Loucy (cell line): ENCODE measurements at regions not wholly inside any gene's neighbourhood (a gene's known extent, or its start where the extent isn't known, plus 50 kb on each side); places are given as distances from the start of the nearest gene placed in this dataset.

Experiments used
- H2AFZ ChIP-seq: fragments of 200-600 bp; sonication (generic); 2 replicates; pipeline ENCODE4 v1.6.0; 2016; ENCODE audit warnings: antibody characterized with exemption, mild to moderate bottlenecking, low read length, moderate library complexity
- H3F3A ChIP-seq: fragments of 200-600 bp; 2 replicates; pipeline ENCODE4 v1.6.0; 2016; ENCODE audit warnings: antibody characterized with exemption, low read depth, mild to moderate bottlenecking
- H3K27me3 ChIP-seq: fragments of 200-600 bp; sonication (generic); 2 replicates; pipeline ENCODE4 v1.6.1; 2014; ENCODE audit warnings: low read length, mild to moderate bottlenecking; ENCODE audit not compliant: insufficient read depth, poor library complexity, severe bottlenecking
- H3K36me3 ChIP-seq: fragments of 200-600 bp; sonication (generic); 2 replicates; pipeline ENCODE4 v1.6.1; 2016; ENCODE audit warnings: low read length; ENCODE audit not compliant: insufficient read depth
- H3K4me1 ChIP-seq: fragments of 200-600 bp; sonication (generic); 2 replicates; pipeline ENCODE4 v1.5.1; 2014; ENCODE audit warnings: low read length, mild to moderate bottlenecking; ENCODE audit not compliant: insufficient read depth, poor library complexity, severe bottlenecking
- H3K4me2 ChIP-seq: fragments of 200-600 bp; sonication (generic); 2 replicates; pipeline ENCODE4 v1.6.0; 2014; ENCODE audit warnings: antibody characterized with exemption, low read length, low read depth, mild to moderate bottlenecking; ENCODE audit not compliant: poor library complexity, severe bottlenecking
- H3K4me3 ChIP-seq: fragments of 200-600 bp; sonication (generic); 2 replicates; pipeline ENCODE4 v1.5.1; 2014; ENCODE audit warnings: low read length, mild to moderate bottlenecking, mixed read lengths; ENCODE audit not compliant: poor library complexity, severe bottlenecking
- H3K79me2 ChIP-seq: fragments of 200-600 bp; sonication (generic); 2 replicates; pipeline ENCODE4 v1.6.1; 2014; ENCODE audit warnings: low read length; ENCODE audit not compliant: insufficient read depth
- H3K9ac ChIP-seq: fragments of 200-600 bp; sonication (generic); 2 replicates; pipeline ENCODE4 v1.6.0; 2014; ENCODE audit warnings: mild to moderate bottlenecking, low read depth, low read length, moderate library complexity; ENCODE audit not compliant: poor library complexity, severe bottlenecking
- H3K9me2 ChIP-seq: fragments of 200-600 bp; sonication (generic); replicated peaks from 2 replicates; pipeline ENCODE4 v1.6.1; 2016; ENCODE audit warnings: low read depth, low read length, mixed read lengths
- H3K9me3 ChIP-seq: fragments of 200-600 bp; sonication (generic); 2 replicates; pipeline ENCODE4 v1.6.1; 2014; ENCODE audit warnings: mild to moderate bottlenecking, antibody characterized with exemption, low read length, low read depth; ENCODE audit not compliant: insufficient read depth
- H4K20me1 ChIP-seq: fragments of 200-600 bp; sonication (generic); 2 replicates; pipeline ENCODE4 v1.6.0; 2014; ENCODE audit warnings: antibody characterized with exemption, low read length, mild to moderate bottlenecking; ENCODE audit not compliant: insufficient read depth, poor library complexity, severe bottlenecking
- EZH2phosphoT487 ChIP-seq: fragments of 200-600 bp; IDR thresholded peaks from 2 replicates; pipeline ENCODE4 v1.6.1; 2018; ENCODE audit warnings: antibody characterized with exemption, mild to moderate bottlenecking, moderate library complexity, borderline replicate concordance
- TF ChIP-seq, protein P1 (sequence below): fragments of 200-600 bp; sonication (generic); conservative IDR thresholded peaks from 2 replicates; pipeline ENCODE4 v1.5.1; 2014; ENCODE audit warnings: mild to moderate bottlenecking, antibody characterized with exemption, low read length

DNA sequence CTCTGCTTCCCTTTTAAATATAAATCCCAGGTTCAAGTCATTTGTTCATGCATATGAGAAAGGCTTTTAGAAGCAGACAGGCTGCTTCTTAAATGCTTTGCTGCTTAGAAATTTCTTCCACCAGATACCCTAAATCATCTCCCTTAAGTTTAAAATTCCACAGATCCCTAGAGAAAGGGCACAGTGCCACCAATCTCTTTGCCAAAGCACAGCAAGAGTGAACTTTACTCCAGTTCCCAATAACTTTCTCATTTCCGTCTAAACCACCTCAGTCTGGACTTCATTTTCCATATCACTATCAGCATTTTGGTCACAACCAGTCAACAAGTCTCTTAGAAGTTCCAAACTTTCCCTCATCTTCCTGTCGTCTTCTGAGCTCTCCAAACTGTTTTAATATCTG, 679.8 kb upstream of the FTMT start:
- TF ChIP-seq EZH2phosphoT487, result no peak
- TF ChIP-seq, protein P1, sequence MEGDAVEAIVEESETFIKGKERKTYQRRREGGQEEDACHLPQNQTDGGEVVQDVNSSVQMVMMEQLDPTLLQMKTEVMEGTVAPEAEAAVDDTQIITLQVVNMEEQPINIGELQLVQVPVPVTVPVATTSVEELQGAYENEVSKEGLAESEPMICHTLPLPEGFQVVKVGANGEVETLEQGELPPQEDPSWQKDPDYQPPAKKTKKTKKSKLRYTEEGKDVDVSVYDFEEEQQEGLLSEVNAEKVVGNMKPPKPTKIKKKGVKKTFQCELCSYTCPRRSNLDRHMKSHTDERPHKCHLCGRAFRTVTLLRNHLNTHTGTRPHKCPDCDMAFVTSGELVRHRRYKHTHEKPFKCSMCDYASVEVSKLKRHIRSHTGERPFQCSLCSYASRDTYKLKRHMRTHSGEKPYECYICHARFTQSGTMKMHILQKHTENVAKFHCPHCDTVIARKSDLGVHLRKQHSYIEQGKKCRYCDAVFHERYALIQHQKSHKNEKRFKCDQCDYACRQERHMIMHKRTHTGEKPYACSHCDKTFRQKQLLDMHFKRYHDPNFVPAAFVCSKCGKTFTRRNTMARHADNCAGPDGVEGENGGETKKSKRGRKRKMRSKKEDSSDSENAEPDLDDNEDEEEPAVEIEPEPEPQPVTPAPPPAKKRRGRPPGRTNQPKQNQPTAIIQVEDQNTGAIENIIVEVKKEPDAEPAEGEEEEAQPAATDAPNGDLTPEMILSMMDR, result no peak
- Histone ChIP-seq H3K4me2 (no peak overlapping the region), H3K27me3 (no peaks in the 10 kb centered on the region), H3K4me1 (no peaks in the 10 kb centered on the region), H3K9me2 (no peaks in the 10 kb centered on the region), H3K79me2 (no peaks in the 10 kb centered on the region), H2AFZ (no peak overlapping the region), H4K20me1 (no peaks in the 10 kb centered on the region), H3K9me3 (no peaks in the 10 kb centered on the region), H3K36me3 (no peaks in the 10 kb centered on the region), H3K4me3 (no peak overlapping the region), H3K9ac (no peak overlapping the region), H3F3A (no peaks in the 10 kb centered on the region)

DNA sequence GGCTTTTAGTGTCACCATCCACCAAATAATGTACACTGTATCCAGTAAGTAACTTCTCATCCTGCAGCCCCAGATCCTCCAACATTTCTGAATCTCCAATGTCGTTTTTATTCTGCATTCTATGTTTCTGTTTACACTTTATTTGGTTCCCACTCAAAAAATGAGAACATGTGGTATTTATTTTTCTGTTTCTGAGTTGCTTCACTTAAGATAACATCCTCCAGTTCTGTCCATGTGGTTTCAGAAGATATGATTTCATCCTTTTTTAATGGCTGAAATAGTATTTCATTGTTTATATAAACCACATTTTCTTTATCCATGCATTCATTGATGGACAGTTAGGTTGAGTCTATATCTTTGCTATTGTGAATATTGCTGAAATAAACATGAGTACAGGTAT, 677.3 kb upstream of the FTMT start:
- H2AFZ ChIP-seq, result no peak overlapping the region
- no peaks in the 10 kb centered on the region for H3K4me1 ChIP-seq
- no peak overlapping the region for H3K9ac ChIP-seq

GRCh38 chr5:121175986-121176385, 675.7 kb upstream of the FTMT start:
- no peaks in the 10 kb centered on the region for H3K4me1 ChIP-seq
- no peaks in the 10 kb centered on the region for H4K20me1 ChIP-seq
- no peaks in the 10 kb centered on the region for H3K27me3 ChIP-seq
- TF ChIP-seq, protein P1, result no peak
- no peak for TF ChIP-seq EZH2phosphoT487
- no peak overlapping the region for H3K4me2 ChIP-seq
- no peak overlapping the region for H3K4me3 ChIP-seq
- H3K79me2 ChIP-seq, result no peaks in the 10 kb centered on the region
- H3F3A ChIP-seq, result no peaks in the 10 kb centered on the region
- H2AFZ ChIP-seq, result no peak overlapping the region
- no peak overlapping the region for H3K9ac ChIP-seq
- no peaks in the 10 kb centered on the region for H3K36me3 ChIP-seq
- no peaks in the 10 kb centered on the region for H3K9me3 ChIP-seq
- no peaks in the 10 kb centered on the region for H3K9me2 ChIP-seq

More for the DNA sequence above, 677.3 kb upstream of the FTMT start:
- no peak for TF ChIP-seq EZH2phosphoT487
- TF ChIP-seq, protein P1, result no peak
- H3F3A ChIP-seq, result no peaks in the 10 kb centered on the region
- H4K20me1 ChIP-seq, result no peaks in the 10 kb centered on the region
- H3K9me3 ChIP-seq, result no peaks in the 10 kb centered on the region
- H3K36me3 ChIP-seq, result no peaks in the 10 kb centered on the region
- no peaks in the 10 kb centered on the region for H3K9me2 ChIP-seq
- H3K27me3 ChIP-seq, result no peaks in the 10 kb centered on the region
- no peaks in the 10 kb centered on the region for H3K79me2 ChIP-seq
- H3K4me3 ChIP-seq, result no peak overlapping the region
- H3K4me2 ChIP-seq, result no peak overlapping the region
